Brain pericyte (primary cell): ENCODE measurements at regions not wholly inside any gene's neighbourhood (a gene's known extent, or its start where the extent isn't known, plus 50 kb on each side); places are given as distances from the start of the nearest gene placed in this dataset.

Experiments
- DNase-seq: peaks from one replicate; pipeline ENCODE4 v3.0.0-alpha.2; 2012; ENCODE audit warnings: low read depth, low spot score

DNA sequence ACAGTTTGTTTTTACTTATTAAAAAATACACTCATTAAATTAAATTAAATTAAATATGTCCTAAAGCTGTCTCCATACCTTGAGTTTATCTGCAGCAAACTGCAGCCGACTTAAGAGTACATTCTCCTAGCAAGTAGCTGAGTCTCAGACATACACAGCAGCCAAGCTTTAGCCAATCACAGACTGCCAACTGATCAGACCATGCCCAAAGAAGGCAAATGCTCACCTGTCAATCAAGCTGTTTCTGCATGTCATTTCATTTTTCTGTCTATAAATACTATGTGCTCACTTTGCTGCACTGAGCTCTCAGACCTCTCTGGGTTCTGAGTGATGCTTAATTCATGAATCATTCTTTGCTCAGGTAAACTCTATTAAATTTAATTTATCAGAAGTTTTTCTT is 280.9 kb upstream of the EPHA5 start:
- no peak for DNase-seq

DNA sequence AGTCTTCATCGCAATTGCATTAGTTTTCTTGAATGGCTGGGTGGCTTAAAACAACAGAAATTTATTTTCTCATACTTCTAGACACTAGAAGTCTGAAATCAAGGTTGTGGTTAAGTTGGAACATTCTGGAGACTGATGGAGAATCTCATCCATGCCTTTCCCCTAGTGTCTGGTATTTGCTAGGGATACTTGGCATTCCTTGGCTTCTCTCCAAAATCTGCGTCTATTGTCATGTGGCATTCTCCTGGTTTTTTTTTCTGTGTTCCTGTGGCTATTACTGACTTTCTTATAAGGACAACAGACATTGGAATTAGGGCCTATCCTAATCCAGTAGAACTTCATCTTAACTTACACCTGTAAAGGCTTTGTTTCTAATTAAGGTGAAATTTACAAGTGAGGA is 272.8 kb upstream of the EPHA5 start:
- DNase-seq = no peak

- no peak for DNase-seq
Measured at GRCh38 chr4:65924843-65925242, 254.6 kb upstream of the EPHA5 start.

- DNase-seq = no peak
Measured at GRCh38 chr4:65923616-65924015, 253.3 kb upstream of the EPHA5 start.

DNA sequence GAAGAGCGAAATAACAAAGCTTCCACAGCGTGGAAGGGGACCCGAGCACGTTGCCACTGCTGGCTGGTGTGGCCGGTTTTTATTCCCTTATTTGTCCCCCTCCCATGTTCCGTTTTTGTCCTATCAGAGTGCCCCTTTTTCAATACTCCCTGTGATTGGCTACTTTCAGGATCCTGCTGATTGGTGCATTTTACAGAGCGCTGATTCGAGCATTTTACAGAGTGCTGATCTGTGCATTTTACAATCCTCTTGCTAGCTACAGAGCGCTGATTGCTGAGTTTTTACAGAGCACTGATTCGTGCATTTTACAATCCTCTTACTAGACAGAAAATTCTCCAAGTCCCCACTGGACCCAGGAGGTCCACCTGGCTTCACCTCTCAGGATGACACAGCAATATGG is 250.9 kb upstream of the EPHA5 start:
- DNase-seq = no peak

- DNase-seq = no peak
Measured at GRCh38 chr4:65918872-65919271, 248.6 kb upstream of the EPHA5 start.

DNA sequence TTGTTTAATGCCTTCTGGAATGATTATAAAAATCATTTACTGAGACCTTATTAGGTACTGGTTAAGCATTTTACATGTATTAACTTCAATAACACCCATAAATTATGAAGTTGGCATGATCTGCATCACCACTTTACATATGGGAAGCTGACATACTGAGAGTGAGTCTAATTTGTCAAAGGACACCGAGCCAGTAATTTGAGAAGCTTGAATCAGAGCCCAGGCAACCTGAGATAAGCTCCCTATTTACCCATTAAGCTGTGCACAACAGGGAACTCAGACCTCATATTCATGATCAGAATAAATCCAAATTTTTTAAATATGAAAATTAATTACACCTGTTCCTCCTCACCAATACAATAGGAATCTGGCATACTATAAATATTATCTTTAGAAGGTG is 247.9 kb upstream of the EPHA5 start:
- no peak for DNase-seq

GRCh38 chr4:65917486-65917885 is 247.2 kb upstream of the EPHA5 start:
- no peak for DNase-seq

GRCh38 chr4:65911720-65912119 is 241.4 kb upstream of the EPHA5 start:
- DNase-seq = no peak

GRCh38 chr4:65893957-65894755 is 223.9 kb upstream of the EPHA5 start:
- DNase-seq = no peak

GRCh38 chr4:65893271-65893670 is 223.0 kb upstream of the EPHA5 start:
- no peak for DNase-seq

DNA sequence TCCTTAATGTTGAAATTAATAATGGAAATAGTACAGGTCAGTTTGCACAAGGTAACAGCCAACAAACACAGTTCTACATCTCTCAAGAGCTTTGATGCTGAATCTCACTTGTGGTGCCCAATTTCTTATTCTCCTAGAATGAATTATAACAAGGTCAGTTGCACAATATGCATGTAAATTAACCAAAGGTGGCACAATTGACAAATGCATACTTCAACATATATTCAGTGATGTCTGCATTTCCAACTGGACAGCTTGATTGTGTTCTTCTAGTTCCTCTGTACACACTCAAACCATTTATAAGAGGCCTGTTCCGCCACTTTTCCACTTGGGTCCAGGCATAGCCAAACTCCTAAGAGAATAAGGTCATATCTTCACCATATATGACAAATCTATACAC is 210.3 kb upstream of the EPHA5 start:
- DNase-seq = no peak

DNA sequence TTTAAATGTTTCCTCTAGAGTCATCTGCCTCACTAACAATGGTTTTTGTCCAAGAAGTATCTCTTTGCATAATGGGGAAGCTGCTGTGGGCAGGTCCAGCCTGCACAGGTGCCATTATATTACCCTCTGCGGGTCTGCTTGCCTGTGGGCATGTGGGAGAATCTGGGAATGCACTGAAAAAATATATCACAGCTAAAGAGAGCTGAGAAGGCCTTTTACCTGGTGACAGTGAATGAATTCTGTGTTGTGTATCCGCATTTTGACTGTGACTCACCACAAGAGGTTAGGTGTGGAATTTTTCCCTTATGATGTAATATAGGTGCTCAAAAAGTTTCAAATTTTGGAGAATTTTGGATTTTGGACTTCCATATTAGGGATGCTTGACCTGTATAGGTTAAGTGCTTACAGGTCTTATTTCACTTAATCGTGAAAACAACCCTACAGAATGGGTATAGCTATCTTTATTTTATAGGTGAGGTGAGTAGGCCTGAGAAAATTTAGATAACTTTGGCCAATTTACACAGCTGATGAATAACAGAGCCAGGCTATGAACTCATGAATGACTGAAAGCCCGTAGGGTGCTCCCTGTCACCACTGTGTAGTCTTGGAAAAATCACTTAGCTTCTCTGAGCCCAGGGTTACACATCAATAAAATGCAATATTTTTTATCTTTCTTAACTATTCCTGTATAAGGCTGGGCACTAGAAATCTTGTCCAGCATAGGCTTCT is 198.0 kb upstream of the EPHA5 start:
- DNase-seq = no peak

DNA sequence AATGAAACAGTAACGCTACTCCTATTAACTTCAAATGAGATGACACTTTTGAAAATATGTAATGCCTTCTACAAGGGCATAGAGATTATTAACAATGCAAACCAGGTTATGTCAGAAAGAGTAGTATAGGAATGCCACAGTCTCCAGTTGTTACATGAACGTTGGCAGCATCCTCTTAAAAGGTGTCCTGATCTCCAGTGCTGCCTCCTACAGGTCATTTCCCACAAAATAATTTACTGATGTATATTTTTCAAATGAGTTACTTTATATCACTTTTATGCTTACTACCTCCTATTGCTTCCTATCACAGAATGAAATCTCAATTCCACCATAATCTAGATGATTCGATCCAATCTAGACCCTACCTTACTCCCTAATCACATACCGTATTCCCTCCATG is 195.2 kb upstream of the EPHA5 start:
- no peak for DNase-seq

DNA sequence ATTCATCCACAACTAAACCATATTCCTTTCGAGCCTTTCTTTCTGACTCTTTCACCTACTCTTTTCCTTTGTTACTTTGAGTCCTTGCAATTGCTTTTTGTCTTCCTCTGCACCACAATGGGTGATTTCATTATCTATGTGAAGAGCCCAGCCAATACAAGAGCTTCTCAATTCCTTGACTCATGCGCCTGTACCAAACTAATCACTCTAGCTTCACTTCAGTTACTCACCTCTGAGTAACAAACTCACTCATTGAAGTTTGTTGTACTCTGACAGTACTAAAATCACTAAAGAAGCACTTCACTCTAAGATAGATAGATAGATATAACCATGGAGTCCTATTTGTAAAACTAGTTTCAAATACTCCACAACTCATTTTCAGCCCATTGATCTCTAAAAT is 191.7 kb upstream of the EPHA5 start:
- no peak for DNase-seq

GRCh38 chr4:65845199-65845773 is 175.0 kb upstream of the EPHA5 start:
- no peak for DNase-seq

GRCh38 chr4:65839164-65839931 is 169.1 kb upstream of the EPHA5 start:
- DNase-seq = no peak

- no peak for DNase-seq
Measured at GRCh38 chr4:65834707-65835106, 164.4 kb upstream of the EPHA5 start.

DNA sequence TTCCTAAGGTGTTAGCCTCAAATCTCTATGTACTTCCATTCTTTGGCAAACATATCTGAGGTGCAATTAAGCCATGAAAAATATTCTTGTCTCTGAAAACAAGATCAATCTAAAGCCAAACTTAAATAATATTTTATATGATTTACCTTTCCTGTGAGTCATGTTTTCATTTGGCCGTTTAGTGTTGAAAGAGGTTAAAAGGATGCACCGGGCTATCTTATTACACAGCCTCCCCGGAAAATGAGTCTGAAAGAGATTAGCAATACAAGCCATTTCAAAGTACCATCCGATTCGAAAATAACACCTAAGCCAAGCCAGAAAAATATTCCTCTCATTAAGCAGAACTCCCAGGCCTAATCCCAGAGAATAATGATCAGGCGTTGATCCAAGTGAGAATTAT is 161.5 kb upstream of the EPHA5 start:
- DNase-seq = no peak

DNA sequence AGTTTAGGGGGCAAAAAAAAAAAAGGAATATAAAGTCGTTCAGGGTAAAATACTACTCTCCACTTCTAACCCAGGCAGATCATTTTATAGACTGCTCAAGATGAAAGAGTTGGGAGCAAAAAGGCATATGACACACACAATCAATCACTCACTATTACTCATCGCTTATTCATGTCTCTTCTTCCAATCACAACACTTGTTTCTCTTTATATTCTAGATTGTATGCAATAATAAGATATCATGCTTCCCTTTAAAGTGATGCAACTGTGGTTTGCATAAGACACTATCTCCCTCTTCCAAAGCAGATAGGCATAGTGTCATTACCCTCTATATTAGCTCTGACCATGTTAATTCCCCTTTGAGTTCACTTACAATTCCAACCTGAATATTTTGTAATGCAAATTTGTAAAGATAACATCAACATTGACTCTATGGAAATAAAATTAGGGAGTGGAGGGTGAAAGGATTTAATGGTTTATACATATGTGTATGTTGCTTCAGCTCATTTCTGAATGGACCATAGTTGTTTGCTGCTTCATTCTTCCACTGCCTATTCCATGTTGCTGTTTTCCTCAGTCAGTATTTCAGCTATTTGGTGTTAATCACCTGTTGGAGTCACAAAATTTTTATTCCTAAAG is 154.9 kb upstream of the EPHA5 start:
- DNase-seq = no peak

- DNase-seq = no peak
Measured at GRCh38 chr4:65819192-65819591, 148.9 kb upstream of the EPHA5 start.

DNA sequence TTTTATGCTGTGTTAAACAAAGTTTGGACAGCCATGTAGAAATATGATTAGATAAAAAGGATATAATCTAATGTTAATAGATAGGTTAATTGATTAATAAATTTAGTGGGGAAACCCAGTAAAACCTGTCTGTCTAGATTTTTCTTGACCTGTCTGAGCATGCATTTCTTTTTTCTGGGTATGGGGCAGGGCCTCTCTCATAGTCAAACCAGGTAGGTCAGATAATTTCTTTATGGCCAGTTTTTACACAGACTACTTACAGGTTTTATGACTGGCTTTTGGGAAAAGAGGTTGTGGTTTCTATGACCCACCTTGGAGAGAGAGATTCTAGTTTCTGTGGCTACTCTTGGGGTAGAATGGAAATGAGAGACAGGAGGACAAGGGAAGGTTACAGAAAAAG is 135.6 kb upstream of the EPHA5 start:
- DNase-seq = no peak
